HCT116 (cell line): ENCODE measurements at regions not wholly inside any gene's neighbourhood (a gene's known extent, or its start where the extent isn't known, plus 50 kb on each side); places are given as distances from the start of the nearest gene placed in this dataset.

Experiments
- ATAC-seq: fragments of 200-7000 bp; cut with Tn5 transposase; 2 replicates; pipeline ENCODE4 v1.9.1; 2020; ENCODE audit warnings: mild to moderate bottlenecking, moderate library complexity
- BruUV-seq: library from RNA; stranded (reverse); fragments of 400-500 nt; replicated peaks from 2 replicates; lab custom pipeline; 2021; lab: Mats Ljungman, UMichigan
- CTCF ChIA-PET: fragments of 300-600 bp; sonication (Branson Sonifier 250); formaldehyde crosslinking; loops from one replicate; lab custom pipeline; 2021; ENCODE audit warnings: antibody characterized with exemption; lab: Charles Lee
- POLR2A ChIA-PET: fragments of 300-600, 350-600 bp; sonication (Branson Sonifier 250); formaldehyde crosslinking; loops from one replicate; lab custom pipeline; 2021; ENCODE audit warnings: antibody characterized with exemption; lab: Charles Lee
- RAD21 ChIA-PET, 2 experiments: fragments of 300-600 bp; sonication (Branson Sonifier 250); formaldehyde crosslinking; loops; one replicate each; lab custom pipeline; 2023; ENCODE audit warnings: low total read pairs in 2 of 2; ENCODE audit not compliant: uncharacterized antibody in 2 of 2, unreplicated experiment in 2 of 2, low non-redundant PET in 1 of 2; lab: Charles Lee
- DNase-seq: peaks from one replicate; pipeline ENCODE4 v3.0.0-alpha.2; 2010; ENCODE audit warnings: low read depth, low spot score
- H2AFZ ChIP-seq: fragments of 200-600 bp; shearing (Covaris generic), sonication (generic); 2 replicates; pipeline ENCODE4 v1.6.1; 2017; ENCODE audit warnings: low read depth, mixed run types, mixed read lengths, antibody characterized with exemption, low read length; ENCODE audit not compliant: poor library complexity, severe bottlenecking
- H3K27ac ChIP-seq: 2 replicates; pipeline ENCODE4 v1.5.1; 2012; ENCODE audit warnings: low read depth, low read length
- H3K27me3 ChIP-seq: fragments of 200-600 bp; sonication (generic); 2 replicates; pipeline ENCODE4 v1.6.1; 2016; ENCODE audit warnings: mixed run types, low read length, mixed read lengths; ENCODE audit not compliant: insufficient read depth
- H3K36me3 ChIP-seq, 2 experiments: fragments of 200-500 bp in 1 of 2; fragments of 200-600 bp in 1 of 2; sonication (Bioruptor generic) in 1 of 2; sonication (generic) in 1 of 2; 2 replicates each; pipeline versions ENCODE4 v1.5.1 to v1.6.1; 2014 to 2016; ENCODE audit warnings: low read length in 2 of 2, inconsistent platforms in 1 of 2, mixed read lengths in 1 of 2, mixed run types in 1 of 2; ENCODE audit not compliant: insufficient read depth in 2 of 2, control insufficient read depth in 1 of 2
- H3K4me1 ChIP-seq, 2 experiments: fragments of 200-600 bp in 1 of 2; sonication (generic) in 1 of 2; 2 replicates each; pipeline versions ENCODE4 v1.5.1 to v1.6.1; 2012 to 2017; ENCODE audit warnings: low read length in 2 of 2, inconsistent platforms in 1 of 2, mild to moderate bottlenecking in 1 of 2, mixed read lengths in 1 of 2, mixed run types in 1 of 2, moderate library complexity in 1 of 2; ENCODE audit not compliant: insufficient read depth in 2 of 2, control insufficient read depth in 1 of 2
- H3K4me2 ChIP-seq: fragments of 200-600 bp; sonication (generic); 2 replicates; pipeline ENCODE4 v1.6.1; 2017; ENCODE audit warnings: mixed run types, low read length, mixed read lengths
- H3K4me3 ChIP-seq, 2 experiments: fragments of 200-600 bp in 1 of 2; sonication (generic) in 1 of 2; replicated peaks in 1 of 2; 2 replicates each; pipeline ENCODE4 v1.5.1; 2011 to 2016; ENCODE audit warnings: low read length in 2 of 2, control low read depth in 1 of 2, low read depth in 1 of 2, mild to moderate bottlenecking in 1 of 2, mixed read lengths in 1 of 2, mixed run types in 1 of 2
- H3K79me2 ChIP-seq: fragments of 200-600 bp; sonication (generic); 2 replicates; pipeline ENCODE4 v1.6.1; 2017; ENCODE audit warnings: mild to moderate bottlenecking, mixed run types, low read length, moderate library complexity, mixed read lengths; ENCODE audit not compliant: insufficient read depth
- H3K9ac ChIP-seq: fragments of 200-600 bp; sonication (generic); 2 replicates; pipeline ENCODE4 v1.6.1; 2016; ENCODE audit warnings: low read length, mixed read lengths
- H3K9me2 ChIP-seq: fragments of 200-600 bp; sonication (generic), shearing (Covaris generic); 2 replicates; pipeline ENCODE4 v1.6.1; 2017; ENCODE audit warnings: mixed run types, mild to moderate bottlenecking, moderate library complexity; ENCODE audit not compliant: insufficient read depth
- H3K9me3 ChIP-seq, 2 experiments: fragments of 200-500 bp in 1 of 2; fragments of 200-600 bp in 1 of 2; sonication (Bioruptor generic) in 1 of 2; sonication (generic) in 1 of 2; 2 replicates each; pipeline ENCODE4 v1.6.1; 2014 to 2017; ENCODE audit warnings: low read length in 2 of 2, mixed read lengths in 2 of 2, inconsistent platforms in 1 of 2, low read depth in 1 of 2, mild to moderate bottlenecking in 1 of 2, mixed run types in 1 of 2, moderate library complexity in 1 of 2; ENCODE audit not compliant: control insufficient read depth in 1 of 2, insufficient read depth in 1 of 2
- H4K20me1 ChIP-seq: fragments of 200-600 bp; sonication (generic), shearing (Covaris generic); 2 replicates; pipeline ENCODE4 v1.6.1; 2017; ENCODE audit warnings: mixed run types, mild to moderate bottlenecking, moderate library complexity; ENCODE audit not compliant: insufficient read depth
- ELF1 ChIP-seq: IDR thresholded peaks from 2 replicates; pipeline ENCODE4 v1.6.1; 2012; ENCODE audit warnings: low read depth, borderline replicate concordance
- EZH2phosphoT487 ChIP-seq: fragments of 200-600 bp; IDR thresholded peaks from 2 replicates; pipeline ENCODE4 v1.6.1; 2018; ENCODE audit warnings: antibody characterized with exemption, borderline replicate concordance
- JUND ChIP-seq: IDR thresholded peaks from 2 replicates; pipeline ENCODE4 v1.6.1; 2012
- POLR2A ChIP-seq: IDR thresholded peaks from 2 replicates; pipeline ENCODE4 v1.7.0; 2011; ENCODE audit warnings: borderline replicate concordance; ENCODE audit not compliant: insufficient read depth, insufficient read length; ENCODE audit errors: extremely low read depth
- SIN3A ChIP-seq: IDR thresholded peaks from 2 replicates; pipeline ENCODE4 v1.6.1; 2012; ENCODE audit warnings: low read depth
- SP1 ChIP-seq: IDR thresholded peaks from 2 replicates; pipeline ENCODE4 v1.6.1; 2012; ENCODE audit warnings: low read depth
- ZFX ChIP-seq: fragments of 450-650 bp; IDR thresholded peaks from 2 replicates; pipeline ENCODE4 v1.6.1; 2017
- ZNF274 ChIP-seq: fragments of 200-500 bp; sonication (Bioruptor generic); IDR thresholded peaks from 2 replicates; pipeline ENCODE4 v1.6.1; 2014; ENCODE audit warnings: mild to moderate bottlenecking, low read depth, low read length, inconsistent platforms
- intact Hi-C: fragments of 100-400 bp; cut with micrococcal nuclease; formaldehyde crosslinking; loops from 2 replicates; pipeline ENCODE4 v1.10.0; 2022
- TF ChIP-seq, protein P1 (sequence below): IDR thresholded peaks from 2 replicates; pipeline ENCODE4 v1.6.1; 2011; ENCODE audit warnings: mild to moderate bottlenecking, low read length, moderate library complexity; ENCODE audit not compliant: insufficient replicate concordance; ENCODE audit errors: extremely low read depth
- TF ChIP-seq, protein P2 (sequence below): IDR thresholded peaks from 2 replicates; pipeline ENCODE4 v1.6.1; 2012
- TF ChIP-seq, protein P3 (sequence below): IDR thresholded peaks from 2 replicates; pipeline ENCODE4 v1.6.1; 2012; ENCODE audit warnings: low read depth

DNA sequence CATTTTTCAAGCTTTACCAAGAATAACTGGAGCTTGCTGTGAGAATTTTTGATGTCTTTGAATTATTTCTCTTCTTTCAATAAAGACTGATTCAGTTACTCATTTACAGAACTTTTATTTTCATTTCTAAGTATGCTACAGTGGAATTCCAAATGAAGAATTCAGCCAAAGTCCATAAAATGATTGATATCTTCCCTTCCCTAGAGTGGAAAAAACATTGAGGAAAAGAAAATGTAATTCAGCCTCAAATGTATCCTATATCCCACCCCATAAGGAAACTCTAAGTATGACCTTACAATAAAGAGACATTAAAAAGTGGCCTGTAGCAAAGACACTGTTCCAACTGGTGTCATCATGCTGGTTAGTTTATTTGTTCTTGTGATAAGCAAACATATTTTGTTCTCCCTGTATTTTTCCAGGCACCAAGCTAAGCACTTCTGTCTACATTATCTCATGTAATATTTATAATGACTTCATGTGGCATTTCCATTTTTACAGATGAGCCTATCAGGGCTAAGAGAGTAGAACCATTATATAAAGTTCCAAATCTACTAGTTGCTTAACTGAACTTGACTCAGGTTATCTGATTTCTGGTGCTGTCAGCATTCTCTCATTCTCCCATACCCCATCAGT is 450.4 kb downstream of the NEBL start:
- H3K4me3 ChIP-seq: no peak overlapping the region
- no TSS peak for BruUV-seq
- CTCF ChIA-PET: no interaction called here

More for the DNA sequence above, 450.4 kb downstream of the NEBL start:
- no peak for ATAC-seq
- no peak overlapping the region for H2AFZ ChIP-seq
- no peak overlapping the region for H3K27ac ChIP-seq
- no peaks in the 10 kb centered on the region for H3K79me2 ChIP-seq
- intact Hi-C loops: no loop called here
- DNase-seq: no peak
- RAD21 ChIA-PET: no interaction called here
- POLR2A ChIA-PET: no interaction called here
- peaks cover 8 to 12% of the 10 kb centered on the region in 2 experiments; a peak in 2 of 4 replicates for H3K9me3 ChIP-seq
- no peaks in the 10 kb centered on the region for H3K4me1 ChIP-seq
- H3K9me2 ChIP-seq: no peaks in the 10 kb centered on the region
- H3K4me2 ChIP-seq: no peak overlapping the region
- H3K27me3 ChIP-seq: no peaks in the 10 kb centered on the region
- H3K9ac ChIP-seq: no peak overlapping the region
- H3K36me3 ChIP-seq: no peaks in the 10 kb centered on the region
- H4K20me1 ChIP-seq: no peaks in the 10 kb centered on the region
- no peak for TF ChIP-seq SP1
- no peak for TF ChIP-seq SIN3A
- TF ChIP-seq ZNF274: no peak
- no peak for TF ChIP-seq ZFX
- no peak for TF ChIP-seq EZH2phosphoT487
- TF ChIP-seq, protein P1, sequence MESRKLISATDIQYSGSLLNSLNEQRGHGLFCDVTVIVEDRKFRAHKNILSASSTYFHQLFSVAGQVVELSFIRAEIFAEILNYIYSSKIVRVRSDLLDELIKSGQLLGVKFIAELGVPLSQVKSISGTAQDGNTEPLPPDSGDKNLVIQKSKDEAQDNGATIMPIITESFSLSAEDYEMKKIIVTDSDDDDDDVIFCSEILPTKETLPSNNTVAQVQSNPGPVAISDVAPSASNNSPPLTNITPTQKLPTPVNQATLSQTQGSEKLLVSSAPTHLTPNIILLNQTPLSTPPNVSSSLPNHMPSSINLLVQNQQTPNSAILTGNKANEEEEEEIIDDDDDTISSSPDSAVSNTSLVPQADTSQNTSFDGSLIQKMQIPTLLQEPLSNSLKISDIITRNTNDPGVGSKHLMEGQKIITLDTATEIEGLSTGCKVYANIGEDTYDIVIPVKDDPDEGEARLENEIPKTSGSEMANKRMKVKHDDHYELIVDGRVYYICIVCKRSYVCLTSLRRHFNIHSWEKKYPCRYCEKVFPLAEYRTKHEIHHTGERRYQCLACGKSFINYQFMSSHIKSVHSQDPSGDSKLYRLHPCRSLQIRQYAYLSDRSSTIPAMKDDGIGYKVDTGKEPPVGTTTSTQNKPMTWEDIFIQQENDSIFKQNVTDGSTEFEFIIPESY: no peak
- TF ChIP-seq, protein P2, sequence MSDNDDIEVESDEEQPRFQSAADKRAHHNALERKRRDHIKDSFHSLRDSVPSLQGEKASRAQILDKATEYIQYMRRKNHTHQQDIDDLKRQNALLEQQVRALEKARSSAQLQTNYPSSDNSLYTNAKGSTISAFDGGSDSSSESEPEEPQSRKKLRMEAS: no peak
- no peak for TF ChIP-seq ELF1
- TF ChIP-seq JUND: no peak
- TF ChIP-seq, protein P3, sequence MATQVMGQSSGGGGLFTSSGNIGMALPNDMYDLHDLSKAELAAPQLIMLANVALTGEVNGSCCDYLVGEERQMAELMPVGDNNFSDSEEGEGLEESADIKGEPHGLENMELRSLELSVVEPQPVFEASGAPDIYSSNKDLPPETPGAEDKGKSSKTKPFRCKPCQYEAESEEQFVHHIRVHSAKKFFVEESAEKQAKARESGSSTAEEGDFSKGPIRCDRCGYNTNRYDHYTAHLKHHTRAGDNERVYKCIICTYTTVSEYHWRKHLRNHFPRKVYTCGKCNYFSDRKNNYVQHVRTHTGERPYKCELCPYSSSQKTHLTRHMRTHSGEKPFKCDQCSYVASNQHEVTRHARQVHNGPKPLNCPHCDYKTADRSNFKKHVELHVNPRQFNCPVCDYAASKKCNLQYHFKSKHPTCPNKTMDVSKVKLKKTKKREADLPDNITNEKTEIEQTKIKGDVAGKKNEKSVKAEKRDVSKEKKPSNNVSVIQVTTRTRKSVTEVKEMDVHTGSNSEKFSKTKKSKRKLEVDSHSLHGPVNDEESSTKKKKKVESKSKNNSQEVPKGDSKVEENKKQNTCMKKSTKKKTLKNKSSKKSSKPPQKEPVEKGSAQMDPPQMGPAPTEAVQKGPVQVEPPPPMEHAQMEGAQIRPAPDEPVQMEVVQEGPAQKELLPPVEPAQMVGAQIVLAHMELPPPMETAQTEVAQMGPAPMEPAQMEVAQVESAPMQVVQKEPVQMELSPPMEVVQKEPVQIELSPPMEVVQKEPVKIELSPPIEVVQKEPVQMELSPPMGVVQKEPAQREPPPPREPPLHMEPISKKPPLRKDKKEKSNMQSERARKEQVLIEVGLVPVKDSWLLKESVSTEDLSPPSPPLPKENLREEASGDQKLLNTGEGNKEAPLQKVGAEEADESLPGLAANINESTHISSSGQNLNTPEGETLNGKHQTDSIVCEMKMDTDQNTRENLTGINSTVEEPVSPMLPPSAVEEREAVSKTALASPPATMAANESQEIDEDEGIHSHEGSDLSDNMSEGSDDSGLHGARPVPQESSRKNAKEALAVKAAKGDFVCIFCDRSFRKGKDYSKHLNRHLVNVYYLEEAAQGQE: no peak
- TF ChIP-seq POLR2A: no peak
- TF ChIP-seq, all 23 proteins: peak for 0
